ENCODE measurements at regions not wholly inside any gene's neighbourhood (a gene's known extent, or its start where the extent isn't known, plus 50 kb on each side); places are given as distances from the start of the nearest gene placed in this dataset.
A peak's percentile ranks its signal among the peaks of the same experiment; 100 is the strongest.

DNA sequence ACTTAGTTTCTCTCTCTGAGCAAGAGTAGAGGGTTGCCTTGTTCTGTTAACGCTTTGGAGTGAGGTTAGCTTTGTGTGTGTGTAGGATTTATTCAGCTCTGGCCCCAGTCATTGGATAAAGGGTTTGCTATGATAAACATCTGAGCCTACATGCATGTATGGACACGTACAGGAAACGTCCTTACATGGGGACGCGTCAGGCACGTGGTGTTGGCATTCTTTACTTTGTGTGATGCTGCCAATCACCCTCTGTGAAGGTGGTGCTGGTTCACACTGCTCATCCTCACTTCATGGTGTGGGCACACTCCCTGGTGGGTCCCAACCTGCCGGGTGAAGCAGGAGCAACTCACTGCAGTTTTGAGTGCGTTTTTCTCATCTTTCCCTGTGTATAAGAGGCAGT, 53.4 kb upstream of the CD93 start:
- H3K9ac ChIP-seq (ENCODE audit: low read depth, low read length, poor library complexity) = no peak overlapping the region
- no CpG with 5 or more reads among the region's 8 CpGs for WGBS, 2 donors (ENCODE audit: extremely low coverage in 2 of 2, insufficient read length in 2 of 2, insufficient replicate concordance in 1 of 2)
- no peaks in the 10 kb centered on the region for H3K9me3 ChIP-seq (replicated peaks in 1 of 2; ENCODE audit: control insufficient read depth in 2 of 2, insufficient read depth in 1 of 2, low read depth in 1 of 2, low read length in 2 of 2)
- H3K36me3 ChIP-seq (replicated peaks in 1 of 2; ENCODE audit: control insufficient read depth in 2 of 2, insufficient read depth in 2 of 2, low read length in 2 of 2) = no peaks in the 10 kb centered on the region
- H3K23ac ChIP-seq (ENCODE audit: low read depth, low read length, poor library complexity) = no peak overlapping the region
- no peak overlapping the region for H4K91ac ChIP-seq (ENCODE audit: low read depth, low read length, poor library complexity)
- no peak overlapping the region for H2BK12ac ChIP-seq (ENCODE audit: low read length)
- H3K4me2 ChIP-seq (ENCODE audit: insufficient read depth, low read length, poor library complexity, severe bottlenecking) = no peak overlapping the region
- peak overlapping the region; percentile 9 for H2AFZ ChIP-seq (ENCODE audit: low read length)
- H3K14ac ChIP-seq (ENCODE audit: low read length) = no peak overlapping the region
- no peak overlapping the region for H2AK5ac ChIP-seq (ENCODE audit: low read depth, low read length)
- no peaks in the 10 kb centered on the region for H3K79me1 ChIP-seq (ENCODE audit: low read depth, low read length)
- no peak for DNase-seq (ENCODE audit: low spot score)
- no peak overlapping the region for H2BK120ac ChIP-seq (ENCODE audit: low read depth, low read length)
- no peak overlapping the region for H2BK5ac ChIP-seq (ENCODE audit: low read length)
- no peak overlapping the region for H3K18ac ChIP-seq (ENCODE audit: low read length)
- peak overlapping the region in 1 of 2 donors; percentile 61 for H3K4me3 ChIP-seq (ENCODE audit: low read length in 2 of 2)
- no peak overlapping the region for H3K27ac ChIP-seq (replicated peaks; ENCODE audit: low read length)
- H2BK15ac ChIP-seq (ENCODE audit: low read length) = no peak overlapping the region
- no peaks in the 10 kb centered on the region for H3K27me3 ChIP-seq (ENCODE audit: control insufficient read depth in 3 of 3, insufficient read depth in 3 of 3, low read depth in 1 of 3, low read length in 3 of 3)
- no peak overlapping the region for H3K4ac ChIP-seq (ENCODE audit: low read length)
- peaks cover 0 to 5% of the 10 kb centered on the region in 2 donors for H3K4me1 ChIP-seq (ENCODE audit: control insufficient read depth in 2 of 2, insufficient read depth in 1 of 2, low read depth in 1 of 2, low read length in 2 of 2)
- no peak overlapping the region for H4K8ac ChIP-seq (ENCODE audit: low read depth, low read length)

- Histone ChIP-seq H3K4me2 (ENCODE audit: insufficient read depth, low read length, poor library complexity, severe bottlenecking) (no peak overlapping the region), H3K18ac (ENCODE audit: low read length) (no peak overlapping the region), H3K36me3 (replicated peaks in 1 of 2; ENCODE audit: control insufficient read depth in 2 of 2, insufficient read depth in 2 of 2, low read length in 2 of 2) (no peaks in the 10 kb centered on the region), H2BK12ac (ENCODE audit: low read length) (no peak overlapping the region), H3K23ac (ENCODE audit: low read depth, low read length, poor library complexity) (no peak overlapping the region), H2BK5ac (ENCODE audit: low read length) (no peak overlapping the region), H2AFZ (ENCODE audit: low read length) (no peak overlapping the region), H3K14ac (ENCODE audit: low read length) (no peak overlapping the region), H3K27ac (replicated peaks; ENCODE audit: low read length) (no peak overlapping the region), H3K79me1 (ENCODE audit: low read depth, low read length) (no peaks in the 10 kb centered on the region), H3K4ac (ENCODE audit: low read length) (no peak overlapping the region), H3K9ac (ENCODE audit: low read depth, low read length, poor library complexity) (no peak overlapping the region), H2BK120ac (ENCODE audit: low read depth, low read length) (no peak overlapping the region), H3K9me3 (replicated peaks in 1 of 2; ENCODE audit: control insufficient read depth in 2 of 2, insufficient read depth in 1 of 2, low read depth in 1 of 2, low read length in 2 of 2) (no peaks in the 10 kb centered on the region), H2BK15ac (ENCODE audit: low read length) (no peak overlapping the region), H3K4me3 (ENCODE audit: low read length in 2 of 2) (no peak overlapping the region), H4K8ac (ENCODE audit: low read depth, low read length) (no peak overlapping the region), H3K4me1 (ENCODE audit: control insufficient read depth in 2 of 2, insufficient read depth in 1 of 2, low read depth in 1 of 2, low read length in 2 of 2) (peaks cover 0 to 5% of the 10 kb centered on the region in 2 donors), H4K91ac (ENCODE audit: low read depth, low read length, poor library complexity) (no peak overlapping the region), H2AK5ac (ENCODE audit: low read depth, low read length) (no peak overlapping the region), H3K27me3 (ENCODE audit: control insufficient read depth in 3 of 3, insufficient read depth in 3 of 3, low read depth in 1 of 3, low read length in 3 of 3) (no peaks in the 10 kb centered on the region)
- WGBS, 2 donors (ENCODE audit: extremely low coverage in 2 of 2, insufficient read length in 2 of 2, insufficient replicate concordance in 1 of 2) = no CpG with 5 or more reads among the region's 3 CpGs
- no peak for DNase-seq (ENCODE audit: low spot score)
Observed at GRCh38 chr20:23138682-23139081, 52.6 kb upstream of the CD93 start.

GRCh38 chr20:23138226-23138625, 52.1 kb upstream of the CD93 start:
- Histone ChIP-seq H2AK5ac (ENCODE audit: low read depth, low read length) (no peak overlapping the region), H3K4me3 (ENCODE audit: low read length in 2 of 2) (no peak overlapping the region), H2BK12ac (ENCODE audit: low read length) (no peak overlapping the region), H4K91ac (ENCODE audit: low read depth, low read length, poor library complexity) (no peak overlapping the region), H3K4ac (ENCODE audit: low read length) (no peak overlapping the region), H3K14ac (ENCODE audit: low read length) (no peak overlapping the region), H3K27ac (replicated peaks; ENCODE audit: low read length) (no peak overlapping the region), H3K9ac (ENCODE audit: low read depth, low read length, poor library complexity) (no peak overlapping the region), H3K27me3 (ENCODE audit: control insufficient read depth in 3 of 3, insufficient read depth in 3 of 3, low read depth in 1 of 3, low read length in 3 of 3) (no peaks in the 10 kb centered on the region), H3K79me1 (ENCODE audit: low read depth, low read length) (no peaks in the 10 kb centered on the region), H3K4me2 (ENCODE audit: insufficient read depth, low read length, poor library complexity, severe bottlenecking) (no peak overlapping the region), H2BK5ac (ENCODE audit: low read length) (no peak overlapping the region), H4K8ac (ENCODE audit: low read depth, low read length) (no peak overlapping the region), H3K4me1 (ENCODE audit: control insufficient read depth in 2 of 2, insufficient read depth in 1 of 2, low read depth in 1 of 2, low read length in 2 of 2) (peaks cover 0 to 7% of the 10 kb centered on the region in 2 donors), H3K18ac (ENCODE audit: low read length) (no peak overlapping the region), H3K23ac (ENCODE audit: low read depth, low read length, poor library complexity) (no peak overlapping the region), H3K9me3 (replicated peaks in 1 of 2; ENCODE audit: control insufficient read depth in 2 of 2, insufficient read depth in 1 of 2, low read depth in 1 of 2, low read length in 2 of 2) (no peaks in the 10 kb centered on the region), H2BK120ac (ENCODE audit: low read depth, low read length) (no peak overlapping the region), H2AFZ (ENCODE audit: low read length) (no peak overlapping the region), H3K36me3 (replicated peaks in 1 of 2; ENCODE audit: control insufficient read depth in 2 of 2, insufficient read depth in 2 of 2, low read length in 2 of 2) (no peaks in the 10 kb centered on the region), H2BK15ac (ENCODE audit: low read length) (no peak overlapping the region)
- WGBS, 2 donors (ENCODE audit: extremely low coverage in 2 of 2, insufficient read length in 2 of 2, insufficient replicate concordance in 1 of 2) = no CpG with 5 or more reads among the region's 3 CpGs
- DNase-seq (ENCODE audit: low spot score) = no peak

- DNase-seq (ENCODE audit: low spot score) = no peak
- H3K18ac ChIP-seq (ENCODE audit: low read length) = peak overlapping the region; percentile 3
- no peak overlapping the region for H2BK5ac ChIP-seq (ENCODE audit: low read length)
- no peak overlapping the region for H3K14ac ChIP-seq (ENCODE audit: low read length)
- H3K4me1 ChIP-seq (ENCODE audit: control insufficient read depth in 2 of 2, insufficient read depth in 1 of 2, low read depth in 1 of 2, low read length in 2 of 2) = peaks cover 0 to 15% of the 10 kb centered on the region in 2 donors
- H3K4ac ChIP-seq (ENCODE audit: low read length) = no peak overlapping the region
- no peaks in the 10 kb centered on the region for H3K27me3 ChIP-seq (ENCODE audit: control insufficient read depth in 3 of 3, insufficient read depth in 3 of 3, low read depth in 1 of 3, low read length in 3 of 3)
- no peak overlapping the region for H3K4me2 ChIP-seq (ENCODE audit: insufficient read depth, low read length, poor library complexity, severe bottlenecking)
- no peaks in the 10 kb centered on the region for H3K9me3 ChIP-seq (replicated peaks in 1 of 2; ENCODE audit: control insufficient read depth in 2 of 2, insufficient read depth in 1 of 2, low read depth in 1 of 2, low read length in 2 of 2)
- no CpG with 5 or more reads among the region's 20 CpGs for WGBS, 2 donors (ENCODE audit: extremely low coverage in 2 of 2, insufficient read length in 2 of 2, insufficient replicate concordance in 1 of 2)
- H3K36me3 ChIP-seq (replicated peaks in 1 of 2; ENCODE audit: control insufficient read depth in 2 of 2, insufficient read depth in 2 of 2, low read length in 2 of 2) = no peaks in the 10 kb centered on the region
- H2AK5ac ChIP-seq (ENCODE audit: low read depth, low read length) = peak overlapping the region; percentile 74
- H3K4me3 ChIP-seq (ENCODE audit: low read length in 2 of 2) = no peak overlapping the region
- H2BK12ac ChIP-seq (ENCODE audit: low read length) = no peak overlapping the region
- peak overlapping the region; percentile 10 for H3K23ac ChIP-seq (ENCODE audit: low read depth, low read length, poor library complexity)
- H3K79me1 ChIP-seq (ENCODE audit: low read depth, low read length) = no peaks in the 10 kb centered on the region
- no peak overlapping the region for H3K27ac ChIP-seq (replicated peaks; ENCODE audit: low read length)
- no peak overlapping the region for H2BK120ac ChIP-seq (ENCODE audit: low read depth, low read length)
- no peak overlapping the region for H3K9ac ChIP-seq (ENCODE audit: low read depth, low read length, poor library complexity)
- no peak overlapping the region for H2AFZ ChIP-seq (ENCODE audit: low read length)
- no peak overlapping the region for H2BK15ac ChIP-seq (ENCODE audit: low read length)
- no peak overlapping the region for H4K91ac ChIP-seq (ENCODE audit: low read depth, low read length, poor library complexity)
- H4K8ac ChIP-seq (ENCODE audit: low read depth, low read length) = no peak overlapping the region
Observed at GRCh38 chr20:23136893-23137745, 51.0 kb upstream of the CD93 start.

Measured in neuronal stem cell (in vitro differentiated cells).